Mesothelial cell of epicardium (in vitro differentiated cells): ENCODE measurements at regions not wholly inside any gene's neighbourhood (a gene's known extent, or its start where the extent isn't known, plus 50 kb on each side); places are given as distances from the start of the nearest gene placed in this dataset.

Experiments
- DNase-seq, 2 experiments: peaks; one replicate each; pipeline ENCODE4 v3.0.0; 2021; ENCODE audit warnings: low spot score in 2 of 2; ENCODE audit not compliant: unreplicated experiment in 2 of 2
- H3K27ac Mint-ChIP-seq: 2 replicates; pipeline ENCODE4 v1.8.0; 2021; ENCODE audit warnings: mixed read lengths
- H3K27me3 Mint-ChIP-seq: 2 replicates; pipeline ENCODE4 v1.8.0; 2021; ENCODE audit warnings: low read depth, mixed read lengths
- H3K36me3 Mint-ChIP-seq: 2 replicates; pipeline ENCODE4 v1.8.0; 2021; ENCODE audit warnings: mixed read lengths
- H3K4me1 Mint-ChIP-seq: 2 replicates; pipeline ENCODE4 v1.8.0; 2021; ENCODE audit warnings: mixed read lengths
- H3K4me3 Mint-ChIP-seq: 2 replicates; pipeline ENCODE4 v1.8.0; 2021; ENCODE audit warnings: mild to moderate bottlenecking, moderate library complexity, mixed read lengths
- H3K9me3 Mint-ChIP-seq: 2 replicates; pipeline ENCODE4 v1.8.0; 2021; ENCODE audit warnings: mixed read lengths
- TF ChIP-seq, protein P1 (sequence below): fragments of 200-600 bp; sonication (generic); IDR thresholded peaks from one replicate; pipeline ENCODE4 v1.5.0; 2021; ENCODE audit warnings: antibody characterized with exemption; ENCODE audit not compliant: unreplicated experiment

DNA sequence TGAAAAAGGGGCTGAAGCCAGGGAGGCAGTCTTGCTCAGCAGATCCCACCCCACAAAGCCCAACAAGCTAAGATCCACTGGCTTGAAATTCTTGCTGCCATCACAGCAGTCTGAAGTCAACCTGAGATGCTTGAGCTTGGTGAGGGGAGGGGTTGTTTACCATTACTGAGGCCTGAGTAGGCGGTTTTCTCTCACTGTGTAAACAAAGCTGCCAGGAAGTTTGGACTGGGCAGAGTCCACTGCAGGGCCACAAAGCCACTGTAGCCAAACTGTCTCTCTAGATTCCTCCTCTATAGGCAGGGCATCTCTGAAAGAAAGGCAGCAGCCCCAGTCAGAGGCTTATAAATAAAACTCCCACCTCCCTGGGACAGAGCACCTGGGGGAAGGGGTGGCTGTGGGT, 746.1 kb upstream of the LRRC4C start:
- no peaks in the 10 kb centered on the region for H3K4me1 Mint-ChIP-seq
- H3K27ac Mint-ChIP-seq: no peak overlapping the region
- DNase-seq: no peak
- H3K9me3 Mint-ChIP-seq: peaks cover 26% of the 10 kb centered on the region
- no peaks in the 10 kb centered on the region for H3K27me3 Mint-ChIP-seq
- no peak overlapping the region for H3K4me3 Mint-ChIP-seq
- TF ChIP-seq, protein P1, sequence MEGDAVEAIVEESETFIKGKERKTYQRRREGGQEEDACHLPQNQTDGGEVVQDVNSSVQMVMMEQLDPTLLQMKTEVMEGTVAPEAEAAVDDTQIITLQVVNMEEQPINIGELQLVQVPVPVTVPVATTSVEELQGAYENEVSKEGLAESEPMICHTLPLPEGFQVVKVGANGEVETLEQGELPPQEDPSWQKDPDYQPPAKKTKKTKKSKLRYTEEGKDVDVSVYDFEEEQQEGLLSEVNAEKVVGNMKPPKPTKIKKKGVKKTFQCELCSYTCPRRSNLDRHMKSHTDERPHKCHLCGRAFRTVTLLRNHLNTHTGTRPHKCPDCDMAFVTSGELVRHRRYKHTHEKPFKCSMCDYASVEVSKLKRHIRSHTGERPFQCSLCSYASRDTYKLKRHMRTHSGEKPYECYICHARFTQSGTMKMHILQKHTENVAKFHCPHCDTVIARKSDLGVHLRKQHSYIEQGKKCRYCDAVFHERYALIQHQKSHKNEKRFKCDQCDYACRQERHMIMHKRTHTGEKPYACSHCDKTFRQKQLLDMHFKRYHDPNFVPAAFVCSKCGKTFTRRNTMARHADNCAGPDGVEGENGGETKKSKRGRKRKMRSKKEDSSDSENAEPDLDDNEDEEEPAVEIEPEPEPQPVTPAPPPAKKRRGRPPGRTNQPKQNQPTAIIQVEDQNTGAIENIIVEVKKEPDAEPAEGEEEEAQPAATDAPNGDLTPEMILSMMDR: no peak
- H3K36me3 Mint-ChIP-seq: no peaks in the 10 kb centered on the region

DNA sequence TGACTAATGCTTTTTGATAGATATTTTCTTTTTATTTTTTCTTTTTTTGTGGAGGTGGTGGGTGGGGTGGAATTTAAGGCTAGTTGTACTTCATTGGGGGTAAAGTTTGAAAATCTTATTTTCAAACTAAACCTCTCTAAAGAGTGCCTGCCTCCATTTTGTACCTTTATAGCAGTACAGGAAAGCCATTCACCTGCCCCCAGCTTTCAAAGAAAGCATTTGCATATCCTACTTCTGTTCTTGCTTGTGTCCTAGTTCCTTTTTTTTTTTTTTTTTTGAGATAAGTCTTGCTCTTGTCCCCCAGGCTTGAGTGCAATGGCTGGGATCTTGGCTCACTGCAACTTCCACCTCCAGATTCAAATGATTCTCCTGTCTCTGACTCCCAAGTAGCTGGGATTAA, 766.2 kb upstream of the LRRC4C start:
- no peaks in the 10 kb centered on the region for H3K27me3 Mint-ChIP-seq
- no peaks in the 10 kb centered on the region for H3K36me3 Mint-ChIP-seq
- peaks cover 10% of the 10 kb centered on the region for H3K9me3 Mint-ChIP-seq
- DNase-seq: no peak
- H3K27ac Mint-ChIP-seq: no peak overlapping the region
- TF ChIP-seq, protein P1: no peak
- H3K4me3 Mint-ChIP-seq: no peak overlapping the region
- H3K4me1 Mint-ChIP-seq: no peaks in the 10 kb centered on the region

DNA sequence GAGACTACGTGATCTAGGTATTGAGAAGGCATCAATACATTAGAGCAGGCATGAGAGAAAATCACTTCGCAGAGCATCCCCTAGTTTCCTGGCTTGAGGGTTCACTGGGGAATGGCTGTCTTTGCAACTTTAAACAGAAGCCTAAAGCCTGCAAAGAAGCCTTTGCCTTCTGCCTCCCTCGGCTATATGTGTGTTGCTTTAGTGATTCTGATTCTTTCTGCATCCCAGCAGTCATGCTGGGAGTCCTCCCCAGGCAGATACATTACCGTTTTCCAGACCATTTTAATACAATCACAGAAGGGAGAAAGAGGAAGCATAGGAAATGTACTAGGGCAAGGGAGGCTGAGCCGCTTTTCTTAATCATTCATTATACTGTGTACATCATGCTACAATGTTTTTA, 773.2 kb upstream of the LRRC4C start:
- H3K9me3 Mint-ChIP-seq: no peaks in the 10 kb centered on the region
- H3K4me3 Mint-ChIP-seq: no peak overlapping the region
- DNase-seq: no peak
- H3K27ac Mint-ChIP-seq: no peak overlapping the region
- H3K4me1 Mint-ChIP-seq: no peaks in the 10 kb centered on the region
- TF ChIP-seq, protein P1: no peak
- no peaks in the 10 kb centered on the region for H3K27me3 Mint-ChIP-seq
- H3K36me3 Mint-ChIP-seq: no peaks in the 10 kb centered on the region

DNA sequence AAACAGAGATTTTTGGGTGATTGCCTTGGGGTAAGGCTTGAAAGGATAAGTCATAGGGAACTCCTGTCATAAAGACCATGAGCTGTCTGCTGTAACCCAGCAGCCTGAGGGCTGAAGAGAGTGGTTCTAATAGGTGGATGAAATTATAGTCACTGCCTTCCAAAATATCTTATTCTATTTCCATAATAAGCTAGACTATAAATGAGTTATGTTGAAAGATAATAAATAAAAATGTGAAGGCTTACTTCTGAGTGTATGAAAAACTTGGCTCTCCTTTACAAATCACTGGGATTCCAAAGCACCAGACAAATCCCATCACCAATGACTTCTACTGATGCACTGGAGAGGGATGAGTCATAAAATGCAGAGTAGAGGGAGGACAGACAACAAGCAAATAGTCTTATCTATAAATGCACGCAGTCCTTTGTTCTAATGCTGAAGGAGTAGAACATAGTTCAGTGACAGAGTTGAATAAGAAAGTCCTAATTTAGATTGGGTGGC, 775.0 kb upstream of the LRRC4C start:
- no peaks in the 10 kb centered on the region for H3K9me3 Mint-ChIP-seq
- TF ChIP-seq, protein P1: no peak
- DNase-seq: no peak
- H3K4me1 Mint-ChIP-seq: no peaks in the 10 kb centered on the region
- no peak overlapping the region for H3K4me3 Mint-ChIP-seq
- no peaks in the 10 kb centered on the region for H3K27me3 Mint-ChIP-seq
- no peaks in the 10 kb centered on the region for H3K36me3 Mint-ChIP-seq
- no peak overlapping the region for H3K27ac Mint-ChIP-seq

DNA sequence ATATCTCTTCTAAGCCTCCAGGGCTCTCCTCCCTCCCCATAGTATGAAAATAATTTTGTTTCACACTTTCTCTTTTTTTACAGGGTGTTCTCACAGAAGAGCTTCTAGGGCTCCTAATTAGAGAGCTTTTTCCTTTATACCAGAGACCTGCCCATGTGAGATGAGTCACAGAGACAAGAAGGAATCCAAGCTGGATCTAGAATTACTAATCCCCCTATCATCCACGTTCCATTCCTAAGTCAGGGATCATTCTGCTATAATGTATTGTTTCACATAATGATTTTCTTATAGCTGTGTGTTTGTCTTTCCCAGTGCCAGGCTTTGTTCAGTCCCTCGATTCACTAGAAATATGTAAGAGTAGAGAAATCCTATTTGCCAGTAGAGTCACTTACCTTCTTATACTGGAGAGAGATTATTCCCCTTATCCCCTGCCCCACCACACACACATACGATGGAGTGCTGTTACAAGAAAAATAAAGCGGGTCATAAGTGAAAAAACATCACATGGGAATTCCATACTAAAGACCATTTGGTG, 778.3 kb upstream of the LRRC4C start:
- Mint-ChIP-seq H3K4me1 (no peaks in the 10 kb centered on the region), H3K9me3 (no peaks in the 10 kb centered on the region), H3K27me3 (peaks cover 3% of the 10 kb centered on the region), H3K36me3 (no peaks in the 10 kb centered on the region), H3K4me3 (no peak overlapping the region), H3K27ac (no peak overlapping the region)
- TF ChIP-seq, protein P1: no peak
- no peak for DNase-seq

DNA sequence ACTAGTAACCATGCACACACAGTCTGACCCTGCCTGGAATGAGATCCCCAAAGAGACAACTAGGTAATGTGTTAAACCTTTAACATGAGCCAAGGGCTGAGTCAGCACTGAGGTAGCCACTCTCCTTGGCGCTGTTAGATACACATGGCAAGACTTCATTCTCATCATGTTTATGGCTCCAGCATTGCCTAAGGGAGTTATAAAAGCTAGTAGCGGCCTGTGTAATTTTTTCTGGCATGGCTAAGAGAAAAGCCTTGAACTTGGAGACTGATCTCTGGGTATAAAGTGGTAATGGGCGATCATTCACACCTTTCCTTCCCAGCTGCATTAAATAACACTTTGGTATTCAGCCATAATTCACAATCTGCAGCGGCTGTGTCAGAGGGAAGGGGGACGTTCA, 779.7 kb upstream of the LRRC4C start:
- Mint-ChIP-seq H3K36me3 (no peaks in the 10 kb centered on the region), H3K27me3 (peaks cover 3% of the 10 kb centered on the region), H3K9me3 (no peaks in the 10 kb centered on the region), H3K4me3 (no peak overlapping the region), H3K27ac (no peak overlapping the region), H3K4me1 (no peaks in the 10 kb centered on the region)
- TF ChIP-seq, protein P1: no peak
- DNase-seq: no peak
